Activated CD8-positive, alpha-beta T cell treated with anti-CD3 and anti-CD28 coated beads for 36 hours (primary cell): ENCODE measurements at regions not wholly inside any gene's neighbourhood (a gene's known extent, or its start where the extent isn't known, plus 50 kb on each side); places are given as distances from the start of the nearest gene placed in this dataset.
"Not testable (repeated sequence)": the region's sequence is repeated elsewhere in the genome, so short reads cannot be mapped to it uniquely, and the experiment has no call there.

Experiments used
- ATAC-seq: fragments of 200-7000 bp; cut with Tn5 transposase; one replicate; pipeline ENCODE4 v1.10.0; 2021; ENCODE audit warnings: mild to moderate bottlenecking, moderate library complexity
- CTCF ChIA-PET: fragments of 350-600 bp; sonication (Branson Sonifier 250); formaldehyde crosslinking; loops from one replicate; lab custom pipeline; 2021; ENCODE audit warnings: antibody characterized with exemption; lab: Charles Lee
- POLR2A ChIA-PET: fragments of 350-600 bp; sonication (Branson Sonifier 250); formaldehyde crosslinking; loops from one replicate; lab custom pipeline; 2021; ENCODE audit warnings: antibody characterized with exemption; lab: Charles Lee
- DNase-seq: peaks from one replicate; pipeline ENCODE4 v3.0.0-alpha.2; 2020
- H3K27ac Mint-ChIP-seq: one replicate; pipeline ENCODE4 v1.8.0; 2021; ENCODE audit warnings: mild to moderate bottlenecking, mixed read lengths
- H3K27me3 Mint-ChIP-seq: one replicate; pipeline ENCODE4 v1.8.0; 2021; ENCODE audit warnings: mixed read lengths
- H3K36me3 Mint-ChIP-seq: one replicate; pipeline ENCODE4 v1.8.0; 2021; ENCODE audit warnings: low read depth, mixed read lengths
- H3K4me1 Mint-ChIP-seq: one replicate; pipeline ENCODE4 v1.8.0; 2021; ENCODE audit warnings: low read depth, mixed read lengths
- H3K4me3 Mint-ChIP-seq: one replicate; pipeline ENCODE4 v1.8.0; 2021; ENCODE audit warnings: mild to moderate bottlenecking, moderate library complexity, mixed read lengths
- H3K9me3 Mint-ChIP-seq: one replicate; pipeline ENCODE4 v1.8.0; 2021; ENCODE audit warnings: mixed read lengths
- CTCF ChIP-seq: fragments of 200-600 bp; IDR thresholded peaks from one replicate; pipeline ENCODE4 v1.8.0; 2022; ENCODE audit warnings: antibody characterized with exemption, mild to moderate bottlenecking
- intact Hi-C: fragments of 100-400 bp; cut with micrococcal nuclease; formaldehyde crosslinking; loops from one replicate; pipeline ENCODE4 v1.10.0; 2022

- Mint-ChIP-seq H3K27me3 (no peaks in the 10 kb centered on the region), H3K4me1 (no peaks in the 10 kb centered on the region), H3K4me3 (no peak overlapping the region), H3K9me3 (no peaks in the 10 kb centered on the region), H3K36me3 (no peaks in the 10 kb centered on the region), H3K27ac (no peak overlapping the region)
- intact Hi-C loops, result no loop called here
- CTCF ChIA-PET, result no interaction called here
- TF ChIP-seq CTCF, result no peak
- POLR2A ChIA-PET, result no interaction called here
- no peak for ATAC-seq
- no peak for DNase-seq
These were observed 182.0 kb upstream of the C1orf87 start for GRCh38 chr1:60255565-60255964.

- ATAC-seq (no peak), DNase-seq (no peak)
- H3K36me3 Mint-ChIP-seq, result no peaks in the 10 kb centered on the region
- H3K4me1 Mint-ChIP-seq, result no peaks in the 10 kb centered on the region
- POLR2A ChIA-PET, result no interaction called here
- no peak overlapping the region for H3K27ac Mint-ChIP-seq
- no peak for TF ChIP-seq CTCF
- CTCF ChIA-PET, result no interaction called here
- intact Hi-C loops, result no loop called here
- H3K4me3 Mint-ChIP-seq, result no peak overlapping the region
- H3K27me3 Mint-ChIP-seq, result no peaks in the 10 kb centered on the region
- H3K9me3 Mint-ChIP-seq, result no peaks in the 10 kb centered on the region
These were observed 177.9 kb upstream of the C1orf87 start for GRCh38 chr1:60251426-60251825.

- DNase-seq, H3K36me3 Mint-ChIP-seq, POLR2A ChIA-PET, ATAC-seq, H3K27me3 Mint-ChIP-seq, H3K4me3 Mint-ChIP-seq, H3K4me1 Mint-ChIP-seq, H3K27ac Mint-ChIP-seq, intact Hi-C loops, H3K9me3 Mint-ChIP-seq, CTCF ChIA-PET: not testable (repeated sequence)
These were observed 173.9 kb upstream of the C1orf87 start for GRCh38 chr1:60247467-60247866.

- Mint-ChIP-seq H3K36me3 (no peaks in the 10 kb centered on the region), H3K27ac (no peak overlapping the region), H3K27me3 (no peaks in the 10 kb centered on the region), H3K4me3 (no peak overlapping the region), H3K4me1 (no peaks in the 10 kb centered on the region), H3K9me3 (no peaks in the 10 kb centered on the region)
- ATAC-seq (no peak), DNase-seq (no peak)
- no peak for TF ChIP-seq CTCF
- ChIA-PET POLR2A (no interaction called here), CTCF (interaction anchor here (1.2 kb wide), 1 partner anchor 13 kb away, joined by 5 read pairs; no protein-coding TSS in a partner anchor)
- intact Hi-C loops, result no loop called here
These were observed 171.8 kb upstream of the C1orf87 start for GRCh38 chr1:60245324-60245723.

GRCh38 chr1:60244906-60245305 lies 171.3 kb upstream of the C1orf87 start:
- H3K27me3 Mint-ChIP-seq, result no peaks in the 10 kb centered on the region

More at GRCh38 chr1:60244906-60245305, 171.3 kb upstream of the C1orf87 start:
- ATAC-seq (no peak), DNase-seq (no peak)
- Mint-ChIP-seq H3K4me1 (no peaks in the 10 kb centered on the region), H3K36me3 (no peaks in the 10 kb centered on the region), H3K27ac (no peak overlapping the region), H3K4me3 (no peak overlapping the region), H3K9me3 (no peaks in the 10 kb centered on the region)
- ChIA-PET CTCF (interaction anchor here (1.2 kb wide), 1 partner anchor 12 kb away, joined by 5 read pairs; no protein-coding TSS in a partner anchor), POLR2A (no interaction called here)
- intact Hi-C loops, result no loop called here
- no peak for TF ChIP-seq CTCF
